COLO668 (cell line): ENCODE measurements at regions not wholly inside any gene's neighbourhood (a gene's known extent, or its start where the extent isn't known, plus 50 kb on each side); places are given as distances from the start of the nearest gene placed in this dataset.
A peak's percentile ranks its signal among the peaks of the same experiment; 100 is the strongest.

ENCODE experiments used
- DNase-seq: peaks from one replicate; lab custom pipeline; 2025; ENCODE audit not compliant: unreplicated experiment; lab: John Stamatoyannopoulos, UW

- no peak for DNase-seq
Measured at GRCh38 chr4:11739992-11740391, 311.3 kb upstream of the HS3ST1 start.

GRCh38 chr4:11736978-11737377, 308.3 kb upstream of the HS3ST1 start:
- DNase-seq: no peak

- DNase-seq: no peak
Measured at GRCh38 chr4:11735651-11736050, 307.0 kb upstream of the HS3ST1 start.

GRCh38 chr4:11732155-11732554, 303.5 kb upstream of the HS3ST1 start:
- peak; percentile 68 for DNase-seq

- DNase-seq: no peak
Measured at GRCh38 chr4:11730545-11730944, 301.9 kb upstream of the HS3ST1 start.

GRCh38 chr4:11729548-11729947, 300.9 kb upstream of the HS3ST1 start:
- no peak for DNase-seq

- no peak for DNase-seq
Measured at GRCh38 chr4:11727903-11728564, 299.3 kb upstream of the HS3ST1 start.

- no peak for DNase-seq
Measured at GRCh38 chr4:11724731-11725130, 296.0 kb upstream of the HS3ST1 start.

- no peak for DNase-seq
Measured at GRCh38 chr4:11722223-11722622, 293.5 kb upstream of the HS3ST1 start.

GRCh38 chr4:11720292-11720691, 291.6 kb upstream of the HS3ST1 start:
- DNase-seq: peak; percentile 7

- no peak for DNase-seq
Measured at GRCh38 chr4:11719879-11720278, 291.2 kb upstream of the HS3ST1 start.

GRCh38 chr4:11715753-11716521, 287.2 kb upstream of the HS3ST1 start:
- DNase-seq: no peak

GRCh38 chr4:11710453-11711093, 281.9 kb upstream of the HS3ST1 start:
- peak; percentile 35 for DNase-seq

- DNase-seq: no peak
Measured at GRCh38 chr4:11704186-11704830, 275.6 kb upstream of the HS3ST1 start.

GRCh38 chr4:11702886-11703557, 274.3 kb upstream of the HS3ST1 start:
- DNase-seq: no peak

GRCh38 chr4:11701966-11702725, 273.5 kb upstream of the HS3ST1 start:
- no peak for DNase-seq

GRCh38 chr4:11700751-11701226, 272.1 kb upstream of the HS3ST1 start:
- DNase-seq: no peak

- DNase-seq: no peak
Measured at GRCh38 chr4:11698846-11699590, 270.3 kb upstream of the HS3ST1 start.

- DNase-seq: no peak
Measured at GRCh38 chr4:11698033-11698432, 269.3 kb upstream of the HS3ST1 start.
